Endothelial cell of umbilical vein (primary cell): ENCODE measurements at regions not wholly inside any gene's neighbourhood (a gene's known extent, or its start where the extent isn't known, plus 50 kb on each side); places are given as distances from the start of the nearest gene placed in this dataset.

ENCODE experiments used
- EZH2 ChIP-seq: IDR thresholded peaks from 2 replicates; pipeline ENCODE4 v1.6.1; 2012; ENCODE audit warnings: borderline replicate concordance, low read depth, mild to moderate bottlenecking, moderate library complexity, low read length, inconsistent platforms; ENCODE audit not compliant: severe bottlenecking
- FOS ChIP-seq: IDR thresholded peaks from 2 replicates; pipeline ENCODE4 v1.6.1; 2011; ENCODE audit warnings: mild to moderate bottlenecking, low read length, moderate library complexity, borderline replicate concordance; ENCODE audit not compliant: insufficient read depth
- JUN ChIP-seq: IDR thresholded peaks from 2 replicates; pipeline ENCODE4 v1.6.1; 2011; ENCODE audit warnings: borderline replicate concordance, low read depth; ENCODE audit not compliant: insufficient read length, insufficient read depth
- MYC ChIP-seq: IDR thresholded peaks from one replicate; pipeline ENCODE4 v1.6.1; 2011; ENCODE audit warnings: mild to moderate bottlenecking, low read depth, low read length
- POLR2A ChIP-seq: IDR thresholded peaks from 2 replicates; pipeline ENCODE4 v1.6.1; 2012; ENCODE audit warnings: low read depth, mild to moderate bottlenecking, control low read depth, low read length
- POLR2AphosphoS5 ChIP-seq: IDR thresholded peaks from 2 replicates; pipeline ENCODE4 v1.6.1; 2012; ENCODE audit warnings: low read depth, mild to moderate bottlenecking, control low read depth, low read length, moderate library complexity; ENCODE audit not compliant: insufficient read depth
- TF ChIP-seq, protein P1 (sequence below), 2 donors: IDR thresholded peaks; 1 replicate in 1 of 2; 2 replicates in 1 of 2; pipeline ENCODE4 v1.5.1; 2011; ENCODE audit warnings: low read length in 2 of 2, mild to moderate bottlenecking in 2 of 2, moderate library complexity in 2 of 2, control low read depth in 1 of 2, inconsistent platforms in 1 of 2, low read depth in 1 of 2; ENCODE audit not compliant: insufficient read depth in 1 of 2; ENCODE audit errors: extremely low read depth in 1 of 2
- TF ChIP-seq, protein P2 (sequence below): IDR thresholded peaks from 2 replicates; pipeline ENCODE4 v1.6.1; 2011; ENCODE audit not compliant: insufficient read depth, insufficient read length

DNA sequence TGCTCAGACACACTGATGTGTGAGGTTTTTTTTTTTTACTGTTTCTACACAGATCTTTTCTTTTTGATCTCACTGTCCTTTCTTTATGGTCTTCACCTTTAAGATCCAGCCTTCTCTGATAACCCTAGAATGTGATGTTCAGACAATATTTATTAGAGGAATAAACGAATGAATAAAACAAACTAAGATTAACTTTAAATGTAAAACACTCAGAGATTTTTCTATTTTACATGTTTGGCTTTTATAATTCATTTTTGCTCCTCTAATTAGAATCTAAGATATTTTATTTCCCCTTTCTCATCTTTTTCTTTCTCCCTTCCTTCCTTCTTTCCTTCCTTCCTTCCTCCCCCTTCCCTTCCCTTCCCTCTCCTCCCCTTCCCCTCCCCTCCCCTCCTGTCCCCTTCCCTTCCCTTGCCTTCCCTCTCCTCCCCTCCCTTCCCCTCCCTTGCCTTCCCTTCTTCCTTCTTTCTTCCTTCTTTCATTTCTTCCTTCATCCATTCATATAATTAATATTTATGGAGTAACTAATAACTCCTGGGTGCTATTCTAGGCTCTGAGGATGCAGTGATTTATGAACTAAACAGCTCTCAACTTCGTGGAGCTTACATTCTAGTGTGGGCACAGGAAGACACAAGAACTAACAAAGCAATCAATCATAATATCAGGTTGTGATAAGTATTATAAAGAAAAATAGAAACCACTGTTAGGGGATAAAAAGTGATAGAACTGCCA lies 133.5 kb upstream of the TSHZ2 start:
- TF ChIP-seq, protein P1, sequence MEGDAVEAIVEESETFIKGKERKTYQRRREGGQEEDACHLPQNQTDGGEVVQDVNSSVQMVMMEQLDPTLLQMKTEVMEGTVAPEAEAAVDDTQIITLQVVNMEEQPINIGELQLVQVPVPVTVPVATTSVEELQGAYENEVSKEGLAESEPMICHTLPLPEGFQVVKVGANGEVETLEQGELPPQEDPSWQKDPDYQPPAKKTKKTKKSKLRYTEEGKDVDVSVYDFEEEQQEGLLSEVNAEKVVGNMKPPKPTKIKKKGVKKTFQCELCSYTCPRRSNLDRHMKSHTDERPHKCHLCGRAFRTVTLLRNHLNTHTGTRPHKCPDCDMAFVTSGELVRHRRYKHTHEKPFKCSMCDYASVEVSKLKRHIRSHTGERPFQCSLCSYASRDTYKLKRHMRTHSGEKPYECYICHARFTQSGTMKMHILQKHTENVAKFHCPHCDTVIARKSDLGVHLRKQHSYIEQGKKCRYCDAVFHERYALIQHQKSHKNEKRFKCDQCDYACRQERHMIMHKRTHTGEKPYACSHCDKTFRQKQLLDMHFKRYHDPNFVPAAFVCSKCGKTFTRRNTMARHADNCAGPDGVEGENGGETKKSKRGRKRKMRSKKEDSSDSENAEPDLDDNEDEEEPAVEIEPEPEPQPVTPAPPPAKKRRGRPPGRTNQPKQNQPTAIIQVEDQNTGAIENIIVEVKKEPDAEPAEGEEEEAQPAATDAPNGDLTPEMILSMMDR (IDR thresholded peaks at IDR 0.05; ENCODE audit: extremely low read depth in 1 of 2, insufficient read depth in 1 of 2, low read depth in 1 of 2, low read length in 2 of 2), result no peak
- TF ChIP-seq POLR2A (no peak), EZH2 (no peak), POLR2AphosphoS5 (no peak), FOS (no peak), MYC (no peak), JUN (no peak)
- TF ChIP-seq, protein P2, sequence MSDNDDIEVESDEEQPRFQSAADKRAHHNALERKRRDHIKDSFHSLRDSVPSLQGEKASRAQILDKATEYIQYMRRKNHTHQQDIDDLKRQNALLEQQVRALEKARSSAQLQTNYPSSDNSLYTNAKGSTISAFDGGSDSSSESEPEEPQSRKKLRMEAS, result no peak
